DMS79 (cell line): ENCODE measurements at regions not wholly inside any gene's neighbourhood (a gene's known extent, or its start where the extent isn't known, plus 50 kb on each side); places are given as distances from the start of the nearest gene placed in this dataset.
"Not testable (repeated sequence)": the region's sequence is repeated elsewhere in the genome, so short reads cannot be mapped to it uniquely, and the experiment has no call there.

Source experiments
- DNase-seq: peaks from one replicate; lab custom pipeline; 2025; lab: John Stamatoyannopoulos, UW

DNA sequence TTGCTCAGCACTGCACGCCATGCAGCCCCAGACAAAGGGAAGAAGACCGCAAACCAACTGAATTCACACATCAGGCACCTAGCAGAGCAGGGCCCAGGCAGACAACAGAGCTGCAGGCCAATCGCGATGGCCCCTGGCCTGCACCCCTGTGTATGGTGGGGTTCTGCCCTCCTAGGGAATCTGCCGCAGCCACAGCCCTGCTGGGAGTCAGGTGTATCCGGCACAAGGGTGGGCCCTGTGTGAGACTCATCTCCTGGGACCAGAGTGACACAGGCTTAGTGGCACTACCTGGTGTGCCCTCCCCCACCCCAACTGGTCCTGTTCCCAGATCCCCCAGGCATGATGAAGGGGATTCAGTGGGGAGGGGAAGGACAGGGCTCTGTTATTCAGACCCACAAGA lies 122.8 kb downstream of the ATPSCKMT start:
- no peak for DNase-seq

DNA sequence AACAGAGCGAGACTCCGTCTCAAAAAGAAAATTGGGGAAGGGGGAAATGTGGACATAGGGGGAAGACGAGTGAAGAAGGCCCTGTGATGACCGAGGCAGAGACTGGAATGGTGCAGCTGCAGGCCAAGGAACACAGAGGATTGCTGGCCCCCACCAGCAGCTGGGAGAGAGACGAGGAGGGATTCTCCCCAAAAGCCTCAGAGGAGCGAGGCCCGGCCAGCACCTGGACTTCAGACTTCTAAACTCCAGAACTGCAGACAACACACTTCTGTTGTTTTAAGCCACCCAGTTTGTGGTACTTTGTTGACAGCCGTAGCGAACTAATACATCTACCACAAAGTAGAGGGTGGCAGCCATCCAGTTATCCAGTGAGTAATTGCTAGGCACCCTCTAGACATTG lies 124.6 kb downstream of the ATPSCKMT start:
- no peak for DNase-seq

GRCh38 chr5:10124287-10124686 lies 125.4 kb downstream of the ATPSCKMT start:
- DNase-seq: no peak

DNA sequence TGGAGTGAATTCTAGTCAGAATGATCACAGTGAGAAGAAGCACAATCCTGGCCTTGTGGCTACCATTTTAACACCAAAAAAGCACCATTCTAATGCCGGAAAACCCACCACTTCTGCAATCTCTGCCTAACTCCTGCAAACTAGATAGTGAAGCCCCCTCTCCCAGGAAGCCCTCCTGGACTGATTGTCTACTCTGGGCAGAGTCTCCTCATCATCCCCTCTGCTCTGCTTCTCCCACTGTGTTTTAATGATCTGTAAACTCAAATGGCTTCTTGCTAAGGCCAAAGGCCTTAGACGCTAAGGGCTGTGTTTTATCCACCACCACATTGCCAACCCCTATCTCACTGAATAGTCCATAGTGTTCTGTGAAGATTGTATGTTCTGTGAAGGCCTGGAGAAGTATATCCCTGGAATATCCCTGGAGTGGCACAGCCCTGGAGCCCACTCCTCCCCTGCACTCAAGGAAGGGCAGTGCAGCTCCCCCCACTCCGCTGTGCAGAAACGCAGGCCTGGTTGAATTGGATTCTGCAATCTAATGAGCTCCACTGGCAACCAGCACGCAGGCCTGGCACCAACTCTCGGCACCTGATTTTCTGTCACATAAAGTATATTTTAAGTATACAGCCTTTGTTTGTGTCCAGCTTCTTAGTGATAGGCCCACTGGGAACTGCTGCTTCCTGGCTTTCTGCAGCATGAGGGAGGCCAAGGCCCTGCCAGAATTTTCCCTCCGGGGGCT lies 126.3 kb downstream of the ATPSCKMT start:
- no peak for DNase-seq

- no peak for DNase-seq
These were observed 127.5 kb downstream of the ATPSCKMT start for GRCh38 chr5:10122076-10122726.

GRCh38 chr5:10120934-10121333 lies 128.8 kb downstream of the ATPSCKMT start:
- no peak for DNase-seq

- DNase-seq: no peak
These were observed 131.5 kb downstream of the ATPSCKMT start for GRCh38 chr5:10118150-10118549.

- DNase-seq: no peak
These were observed 133.1 kb downstream of the ATPSCKMT start for GRCh38 chr5:10116594-10116993.

DNA sequence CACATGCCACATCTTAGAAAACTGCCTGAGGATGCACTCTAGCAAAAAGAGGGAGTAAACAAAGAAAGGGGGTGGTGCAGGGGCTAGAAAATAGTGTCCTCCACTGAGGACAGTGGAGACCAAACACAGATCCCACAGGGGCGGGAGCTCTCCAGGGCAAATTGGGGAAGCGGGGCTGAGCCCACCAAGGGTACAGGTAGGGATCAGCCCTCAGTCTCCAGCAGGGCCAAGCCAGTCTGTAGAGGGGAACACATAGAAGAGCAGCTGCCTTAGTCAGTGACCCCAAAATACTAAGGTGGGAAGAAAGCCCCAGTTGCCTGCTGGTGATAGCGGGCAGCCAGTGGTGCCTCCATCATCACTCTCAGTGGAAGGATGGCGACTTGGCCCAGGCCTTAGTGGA lies 134.0 kb downstream of the ATPSCKMT start:
- DNase-seq: no peak

GRCh38 chr5:10111571-10111970 lies 138.1 kb downstream of the ATPSCKMT start:
- no peak for DNase-seq

DNA sequence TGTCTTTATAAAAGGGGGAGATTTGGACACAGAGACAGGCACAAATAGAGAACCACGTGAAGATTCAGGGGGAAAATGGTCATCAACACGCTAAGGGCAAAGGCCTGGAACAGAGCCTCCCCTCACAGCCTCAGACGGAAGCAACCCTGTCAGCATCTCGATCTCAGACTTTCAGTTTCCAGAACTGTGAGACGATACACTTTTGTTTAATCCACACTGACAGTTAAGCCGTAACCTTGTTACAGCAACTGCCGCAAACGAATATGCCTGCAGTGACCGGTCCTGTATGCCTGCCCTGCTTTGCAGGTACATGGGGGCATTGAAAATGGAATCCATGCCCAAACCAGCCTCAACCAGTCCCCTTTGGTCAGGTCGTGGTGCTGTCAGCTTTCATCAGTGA lies 139.5 kb downstream of the ATPSCKMT start:
- DNase-seq: no peak

DNA sequence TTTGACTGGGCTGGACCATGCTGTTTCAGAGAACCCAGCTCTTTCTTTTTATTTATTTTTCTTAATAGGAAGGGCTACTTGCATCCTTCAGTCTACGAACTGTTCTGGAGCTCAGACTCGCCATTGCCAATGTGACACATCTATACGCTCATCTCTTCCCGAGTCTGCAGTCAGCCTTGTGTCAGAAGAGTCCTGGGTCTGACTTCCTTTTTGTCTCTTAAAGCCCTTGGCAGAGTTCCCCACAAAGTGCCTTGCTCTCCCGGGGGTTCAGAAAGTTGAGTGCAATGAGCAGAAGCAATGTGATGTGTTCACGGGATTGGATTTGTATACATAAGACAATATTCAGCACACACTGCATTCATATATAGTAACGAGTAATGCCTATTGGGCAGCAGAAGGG lies 140.4 kb downstream of the ATPSCKMT start:
- DNase-seq: no peak

- DNase-seq: no peak
These were observed 142.9 kb downstream of the ATPSCKMT start for GRCh38 chr5:10106806-10107205.

- no peak for DNase-seq
These were observed 143.4 kb downstream of the ATPSCKMT start for GRCh38 chr5:10106285-10106684.

- peak; percentile 16 for DNase-seq
These were observed 146.8 kb downstream of the ATPSCKMT start for GRCh38 chr5:10102706-10103497.

GRCh38 chr5:10102235-10102634 lies 147.5 kb downstream of the ATPSCKMT start:
- DNase-seq: not testable (repeated sequence)

DNA sequence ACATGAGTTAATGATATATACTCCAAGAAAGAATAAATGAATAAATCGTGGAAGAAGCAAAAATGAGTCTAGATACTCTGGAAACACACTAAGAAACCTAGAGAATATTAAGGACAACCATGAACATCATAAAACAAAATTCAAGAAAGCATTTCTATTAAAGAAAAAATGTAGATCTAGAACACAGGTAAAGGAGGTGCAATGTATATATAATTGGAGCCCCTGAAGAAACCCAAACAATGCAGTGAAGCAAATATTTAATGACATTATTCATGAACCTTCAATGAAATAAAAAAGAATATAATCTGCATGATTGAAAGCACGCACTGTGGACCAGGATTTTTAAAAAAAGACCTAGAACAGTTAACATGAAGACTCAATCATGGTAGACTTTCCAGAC lies 150.1 kb downstream of the ATPSCKMT start:
- no peak for DNase-seq

DNA sequence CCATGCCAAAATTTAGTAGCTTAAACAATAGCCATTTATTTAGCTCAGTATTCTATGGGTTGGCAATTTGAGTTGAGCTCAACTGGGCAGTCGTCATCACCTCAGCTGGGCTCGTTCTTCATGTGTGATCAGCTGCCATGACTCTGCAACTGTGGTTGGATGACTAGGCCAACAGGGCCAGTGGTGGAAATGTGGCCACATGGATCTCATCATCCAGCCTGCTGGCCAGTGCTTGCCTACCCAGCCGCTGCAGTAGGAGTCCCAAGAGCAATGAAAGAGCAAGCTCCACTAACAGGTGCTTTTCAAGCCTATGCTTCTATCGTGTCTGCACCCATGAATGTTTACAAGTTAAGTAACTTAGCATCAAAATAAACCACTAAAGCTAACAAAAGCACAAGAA lies 158.0 kb downstream of the ATPSCKMT start:
- no peak for DNase-seq

DNA sequence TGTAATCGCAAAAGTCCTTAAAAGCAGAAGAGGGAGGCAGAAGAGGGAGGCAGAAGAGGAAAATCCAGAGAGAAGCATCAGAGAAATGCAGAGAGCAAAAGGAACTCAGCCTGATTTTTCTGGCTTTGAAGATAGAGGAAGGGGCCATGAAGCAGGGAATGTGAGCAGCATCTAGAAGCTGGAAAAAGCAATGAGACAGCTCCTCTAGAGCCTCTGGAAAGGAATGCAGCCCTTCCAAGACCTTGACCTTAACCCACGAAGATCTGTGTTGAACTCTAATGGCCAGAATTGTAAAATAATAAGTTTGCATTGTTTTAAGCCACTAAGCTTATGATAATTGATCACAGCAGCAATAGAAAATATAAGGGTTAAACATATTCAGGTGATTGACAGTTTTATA lies 159.6 kb downstream of the ATPSCKMT start:
- no peak for DNase-seq

DNA sequence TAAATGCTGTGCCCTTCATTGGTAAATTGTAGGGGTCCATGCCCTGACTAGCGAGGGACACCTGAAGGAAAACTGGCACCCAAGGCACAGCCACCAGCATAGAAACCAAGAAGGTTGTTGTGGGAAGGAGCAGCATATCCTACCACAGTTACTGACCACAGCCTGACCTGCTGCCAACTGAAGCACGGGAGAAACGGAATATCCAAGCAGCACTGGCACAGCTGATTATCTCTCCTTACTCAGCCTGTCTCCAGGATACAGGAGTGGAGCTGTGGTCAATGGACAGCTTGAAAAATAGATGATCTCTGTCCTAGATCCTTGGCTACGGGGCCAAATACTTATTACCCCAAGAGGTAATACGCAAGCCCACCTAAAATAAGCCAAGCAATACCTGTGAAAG lies 164.5 kb downstream of the ATPSCKMT start:
- no peak for DNase-seq

DNA sequence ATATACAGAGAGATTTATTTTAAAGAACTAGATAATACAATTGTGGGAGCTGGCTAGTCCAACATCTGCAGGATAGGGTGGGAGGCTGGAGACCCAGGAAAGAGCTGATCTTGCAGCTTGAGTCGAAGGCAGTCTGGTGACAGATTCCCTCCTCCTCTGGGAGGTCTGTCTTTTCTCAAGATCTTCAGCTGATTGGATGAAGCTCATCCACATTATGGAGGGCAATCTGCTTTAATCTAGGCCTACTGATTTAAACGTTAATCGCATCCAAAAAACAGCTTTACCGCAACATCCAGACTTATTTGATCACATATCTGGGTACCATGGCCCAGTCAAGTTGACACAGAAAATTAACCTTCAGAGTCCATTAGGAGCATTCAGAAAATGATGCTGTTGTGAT lies 168.1 kb downstream of the ATPSCKMT start:
- DNase-seq: no peak

DNA sequence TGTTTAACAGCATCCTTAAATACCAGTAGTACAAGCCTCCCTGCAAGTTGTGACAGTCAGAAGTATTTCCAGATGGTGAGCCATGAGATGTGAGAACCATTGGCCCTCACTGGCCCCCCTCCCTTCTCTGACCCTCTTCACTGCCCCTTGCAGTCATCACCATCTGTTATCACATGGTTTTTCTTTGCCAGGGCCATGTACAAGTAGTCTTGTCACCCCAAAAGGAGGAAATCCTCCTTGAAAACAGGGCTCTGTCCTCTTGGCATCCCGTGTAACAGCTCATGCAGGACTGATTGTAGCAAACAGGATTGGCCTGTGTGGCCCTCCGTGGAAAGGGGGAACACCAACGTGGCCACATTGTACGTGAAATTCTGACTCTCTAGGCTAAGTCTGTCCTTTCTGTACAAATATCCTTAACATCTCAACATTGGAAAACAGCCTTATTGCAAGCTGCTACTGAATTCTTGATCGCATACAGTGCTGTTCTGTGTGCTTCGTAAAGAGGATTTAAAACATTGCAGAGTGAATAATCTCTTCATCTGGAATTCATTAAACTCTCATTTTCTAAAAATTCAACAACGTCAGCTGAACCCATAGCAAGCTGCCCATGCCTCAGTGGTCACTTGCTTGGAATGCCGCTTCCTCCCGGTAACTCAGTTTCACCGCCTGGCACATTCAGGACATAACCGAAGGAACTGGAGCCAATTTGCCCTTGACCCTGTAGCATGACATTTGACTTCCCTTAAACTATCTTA lies 171.7 kb downstream of the ATPSCKMT start:
- DNase-seq: no peak
